BJ (cell line): ENCODE measurements at regions not wholly inside any gene's neighbourhood (a gene's known extent, or its start where the extent isn't known, plus 50 kb on each side); places are given as distances from the start of the nearest gene placed in this dataset.

ENCODE experiments used
- CTCF ChIA-PET: fragments of 350-600 bp; formaldehyde crosslinking; extraction: SDS; loops from one replicate; lab custom pipeline; 2021; ENCODE audit warnings: antibody characterized with exemption, inconsistent platforms; lab: Yijun Ruan, JAX
- POLR2A ChIA-PET: fragments of 300-600 bp; sonication (Branson Sonifier 250); formaldehyde crosslinking; extraction: SDS; loops from one replicate; lab custom pipeline; 2021; ENCODE audit warnings: antibody characterized with exemption; lab: Charles Lee
- DNase-seq: peaks from one replicate; pipeline ENCODE4 v3.0.0-alpha.2; 2011; ENCODE audit warnings: low read depth
- H3K27me3 ChIP-seq: 2 replicates; pipeline ENCODE4 v1.6.0; 2011; ENCODE audit warnings: low read length; ENCODE audit not compliant: control insufficient read depth, insufficient read depth
- H3K36me3 ChIP-seq: 2 replicates; pipeline ENCODE4 v1.5.1; 2011; ENCODE audit warnings: low read length; ENCODE audit not compliant: control insufficient read depth, insufficient read depth
- H3K4me3 ChIP-seq: 2 replicates; pipeline ENCODE4 v1.5.1; 2011; ENCODE audit warnings: low read depth, mild to moderate bottlenecking, control low read depth, low read length
- CTCF ChIP-seq: IDR thresholded peaks from 2 replicates; pipeline ENCODE4 v1.5.1; 2011; ENCODE audit warnings: low read depth, mild to moderate bottlenecking, control low read depth, inconsistent platforms, low read length, moderate library complexity; ENCODE audit not compliant: insufficient read depth

GRCh38 chr13:85362980-85363379 lies 436.2 kb downstream of the SLITRK6 start:
- ChIA-PET CTCF (no interaction called here), POLR2A (no interaction called here)
- H3K36me3 ChIP-seq = no peaks in the 10 kb centered on the region

DNA sequence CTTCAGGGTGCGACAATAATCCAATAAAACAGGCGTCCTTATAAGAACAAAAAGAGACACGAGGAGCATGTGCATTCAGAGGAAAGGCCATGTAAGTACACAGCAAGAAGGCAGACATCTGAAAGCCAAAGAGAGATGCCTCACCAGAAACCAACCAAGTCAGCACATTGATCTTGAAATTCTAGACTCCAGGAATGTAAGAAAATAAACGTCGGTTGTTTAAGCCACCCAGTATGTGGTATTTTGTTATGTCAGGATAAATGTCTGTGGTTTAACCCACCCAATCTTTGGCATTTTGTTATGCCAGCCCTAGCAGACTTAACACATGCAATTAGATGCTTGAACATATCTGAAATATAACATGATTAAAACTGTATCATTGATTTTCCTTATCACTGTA lies 452.0 kb downstream of the SLITRK6 start:
- POLR2A ChIA-PET = no interaction called here
- CTCF ChIA-PET = no interaction called here
- no peaks in the 10 kb centered on the region for H3K27me3 ChIP-seq
- no peak for TF ChIP-seq CTCF
- no peaks in the 10 kb centered on the region for H3K36me3 ChIP-seq
- no peak overlapping the region for H3K4me3 ChIP-seq
- DNase-seq = peak; percentile 33

More at GRCh38 chr13:85362980-85363379, 436.2 kb downstream of the SLITRK6 start:
- Histone ChIP-seq H3K27me3 (no peaks in the 10 kb centered on the region), H3K4me3 (no peak overlapping the region)
- no peak for DNase-seq
- TF ChIP-seq CTCF = no peak

GRCh38 chr13:85334187-85334586 lies 465.0 kb downstream of the SLITRK6 start:
- DNase-seq = no peak
- TF ChIP-seq CTCF = no peak
- Histone ChIP-seq H3K36me3 (no peaks in the 10 kb centered on the region), H3K27me3 (no peaks in the 10 kb centered on the region), H3K4me3 (no peak overlapping the region)
- POLR2A ChIA-PET = no interaction called here
- CTCF ChIA-PET = no interaction called here

DNA sequence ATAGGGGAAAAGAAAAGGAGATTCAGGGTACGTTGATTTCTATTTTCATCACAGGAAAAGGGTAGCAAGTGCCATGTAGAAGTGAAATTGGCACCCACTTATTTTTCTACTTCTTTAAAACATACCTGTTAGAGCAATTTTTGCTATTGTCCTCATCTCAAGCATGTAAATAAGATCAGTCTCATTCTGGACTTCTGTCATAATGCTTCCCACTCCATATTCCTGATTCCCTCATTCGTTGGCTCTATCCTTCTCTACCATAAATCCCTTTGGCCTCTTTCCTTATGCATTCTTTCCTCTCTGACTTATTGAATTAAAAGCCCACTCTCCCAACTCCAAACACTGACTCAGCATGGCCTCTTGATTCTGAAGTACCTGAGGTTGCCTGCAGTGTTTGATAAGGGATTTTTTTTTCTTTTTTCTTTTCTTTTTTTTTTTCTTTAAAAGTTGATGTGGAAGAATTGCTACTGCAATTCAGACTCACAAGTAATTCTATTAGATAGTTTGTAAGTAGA lies 465.7 kb downstream of the SLITRK6 start:
- no peak for TF ChIP-seq CTCF
- DNase-seq = no peak
- ChIA-PET CTCF (no interaction called here), POLR2A (no interaction called here)
- Histone ChIP-seq H3K4me3 (no peak overlapping the region), H3K27me3 (no peaks in the 10 kb centered on the region), H3K36me3 (no peaks in the 10 kb centered on the region)

DNA sequence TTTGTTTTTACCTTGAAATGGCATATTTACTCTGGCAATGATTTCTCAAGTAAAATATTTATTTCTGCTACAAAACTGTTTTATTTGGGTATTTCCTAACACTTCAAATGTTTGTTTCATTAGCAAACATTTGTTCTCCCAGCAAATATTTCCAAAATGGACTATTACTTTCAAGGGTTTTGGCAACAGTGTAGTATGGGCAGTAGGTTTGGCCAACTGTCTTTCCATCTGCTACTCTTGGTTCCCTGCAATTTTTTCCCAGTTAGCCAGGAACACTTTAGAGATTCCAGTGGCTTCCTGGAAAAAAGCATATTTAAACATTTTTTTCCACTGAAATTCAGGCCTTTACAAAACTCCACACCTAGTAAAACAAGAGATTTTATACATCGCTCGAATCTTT lies 466.6 kb downstream of the SLITRK6 start:
- ChIA-PET POLR2A (no interaction called here), CTCF (no interaction called here)
- no peak for TF ChIP-seq CTCF

More for the DNA sequence above, 466.6 kb downstream of the SLITRK6 start:
- DNase-seq = peak; percentile 31
- H3K27me3 ChIP-seq = no peaks in the 10 kb centered on the region
- no peak overlapping the region for H3K4me3 ChIP-seq
- no peaks in the 10 kb centered on the region for H3K36me3 ChIP-seq
